Fibroblast of skin of right biceps (primary cell): ENCODE measurements at regions not wholly inside any gene's neighbourhood (a gene's known extent, or its start where the extent isn't known, plus 50 kb on each side); places are given as distances from the start of the nearest gene placed in this dataset.

ENCODE experiments used
- DNase-seq: peaks from one replicate; pipeline ENCODE4 v3.0.0-alpha.2; 2013

DNA sequence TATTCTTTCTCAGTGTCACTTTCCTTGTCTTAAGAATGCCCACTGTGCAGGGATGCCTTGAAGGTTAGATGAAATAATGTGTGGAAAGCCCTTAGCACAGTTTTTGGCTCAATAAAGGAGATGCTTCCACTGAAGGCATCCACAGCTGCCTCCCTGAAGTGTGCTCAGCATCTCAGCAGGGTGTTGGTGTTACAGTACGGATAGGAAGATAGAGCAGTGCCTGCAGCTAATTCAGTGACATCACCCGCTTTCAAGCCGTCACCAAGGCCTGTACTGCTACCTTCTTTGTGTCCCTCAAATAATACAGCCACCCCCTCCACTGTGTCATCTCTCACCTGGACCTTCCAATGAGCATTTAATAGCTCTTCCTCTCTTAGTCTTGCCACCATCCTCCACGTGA, 59.0 kb downstream of the NDUFS5 start:
- no peak for DNase-seq

DNA sequence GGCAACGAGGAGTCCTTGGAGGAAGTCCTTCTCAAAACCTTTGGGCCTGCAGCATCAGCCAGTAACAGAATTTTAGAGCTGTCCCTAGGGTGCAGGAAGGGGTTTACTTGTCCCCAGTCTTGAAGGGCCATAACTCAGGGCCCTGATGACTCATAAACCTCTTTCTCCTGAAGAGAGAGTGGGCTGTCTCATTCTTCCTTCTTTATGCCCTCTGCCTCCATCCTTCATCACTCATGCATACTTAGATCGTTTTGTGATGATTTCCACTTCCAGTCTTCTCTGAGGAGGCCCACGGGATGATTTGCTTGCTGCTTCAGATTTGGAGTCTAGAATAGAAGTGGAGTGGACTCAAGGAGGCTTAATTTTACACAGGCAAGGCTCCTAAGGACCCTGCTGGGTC, 60.2 kb downstream of the NDUFS5 start:
- DNase-seq, result peak; percentile 69

DNA sequence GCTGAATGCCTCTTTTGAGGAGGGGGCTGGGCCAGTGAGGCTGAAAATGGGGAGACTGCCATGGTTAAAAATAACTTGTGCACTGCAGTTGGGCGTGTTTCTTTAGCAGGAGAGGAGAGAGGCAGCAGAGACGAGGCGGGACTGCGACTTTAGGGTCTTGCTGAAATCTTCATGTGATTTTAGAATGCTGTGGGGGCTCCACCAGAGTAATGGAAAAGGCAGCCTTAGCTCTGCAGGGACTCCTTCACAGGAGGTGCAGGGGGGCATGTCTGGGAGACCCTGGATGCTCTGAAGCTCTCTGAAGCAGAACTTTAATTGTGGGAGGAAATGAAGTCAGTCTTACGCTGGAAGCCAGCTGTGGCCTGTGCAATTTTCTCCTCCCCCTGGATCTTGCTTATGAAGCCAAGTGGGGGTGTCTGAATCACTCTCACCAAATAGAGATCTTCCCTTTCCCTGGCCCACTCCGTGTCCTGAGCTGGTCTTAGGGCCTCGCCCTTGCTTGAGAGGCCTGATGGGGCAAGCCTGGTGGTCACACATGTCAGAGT, 60.8 kb downstream of the NDUFS5 start:
- DNase-seq, result peak; percentile 76

DNA sequence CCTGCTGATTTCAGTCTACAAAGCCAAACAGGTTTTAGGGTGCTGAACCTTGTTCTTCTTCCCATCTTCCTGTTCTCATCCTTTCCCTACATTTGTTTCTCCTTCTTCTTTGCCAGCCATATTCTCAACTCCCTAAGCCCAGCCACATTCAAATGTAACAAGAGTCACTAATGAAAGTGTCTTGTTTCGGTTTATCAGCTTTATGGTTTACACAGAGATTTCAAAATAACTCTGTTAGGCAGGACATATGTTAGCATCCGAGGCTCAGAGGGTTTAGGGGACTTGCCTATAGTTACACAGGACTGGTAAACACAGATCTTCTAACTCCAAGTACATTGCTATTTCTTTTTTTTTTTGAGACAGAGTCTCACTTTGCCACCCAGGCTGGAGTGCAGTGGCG, 61.3 kb downstream of the NDUFS5 start:
- no peak for DNase-seq

DNA sequence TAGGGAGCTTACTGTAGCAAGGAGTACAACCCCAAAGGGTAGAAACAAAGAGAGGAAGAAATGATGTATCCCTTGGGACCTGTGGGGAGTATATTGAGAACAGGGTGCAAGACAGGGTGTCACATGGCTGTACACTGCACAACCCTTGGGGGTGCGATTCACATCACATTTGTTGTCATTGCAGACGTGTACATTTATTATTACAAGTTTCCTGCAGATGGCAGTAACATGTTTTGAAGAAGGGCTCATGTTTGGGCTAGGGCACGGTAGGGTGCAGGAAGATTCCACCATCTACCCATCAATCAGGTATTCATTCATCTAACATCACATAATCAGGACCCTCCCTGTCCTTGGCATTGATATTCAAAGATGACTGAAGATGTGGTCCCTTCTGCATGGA, 62.5 kb downstream of the NDUFS5 start:
- DNase-seq, result no peak

DNA sequence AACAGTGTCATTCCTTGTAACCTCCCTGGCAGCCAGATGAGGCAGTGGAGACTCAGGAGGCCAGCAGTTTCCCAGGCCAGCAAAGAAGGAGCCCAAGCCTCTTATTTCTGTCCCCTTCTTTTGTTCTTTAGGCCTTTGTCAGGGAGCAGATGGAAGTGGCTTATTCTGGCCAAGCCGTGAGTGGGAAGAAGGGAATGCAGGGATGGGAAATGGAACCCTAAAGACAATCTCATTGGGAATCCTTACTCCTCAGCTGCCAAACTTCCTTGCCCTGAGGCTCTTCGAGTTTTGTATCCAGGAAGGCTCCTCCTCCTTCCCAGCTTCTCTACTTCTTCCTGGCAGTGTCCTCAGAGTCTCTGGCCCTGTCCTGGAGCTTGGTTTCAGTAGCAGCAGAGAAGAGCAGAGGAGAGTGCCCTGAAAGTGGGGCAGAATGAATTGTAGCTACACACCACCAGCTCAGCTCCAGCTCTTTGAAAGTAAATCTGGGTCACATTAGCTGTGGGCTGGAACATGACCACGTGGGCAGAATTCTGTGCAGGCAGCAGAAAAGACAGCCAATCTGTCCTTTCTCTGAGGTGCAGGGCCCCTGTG, 63.9 kb downstream of the NDUFS5 start:
- peak; percentile 23 for DNase-seq

DNA sequence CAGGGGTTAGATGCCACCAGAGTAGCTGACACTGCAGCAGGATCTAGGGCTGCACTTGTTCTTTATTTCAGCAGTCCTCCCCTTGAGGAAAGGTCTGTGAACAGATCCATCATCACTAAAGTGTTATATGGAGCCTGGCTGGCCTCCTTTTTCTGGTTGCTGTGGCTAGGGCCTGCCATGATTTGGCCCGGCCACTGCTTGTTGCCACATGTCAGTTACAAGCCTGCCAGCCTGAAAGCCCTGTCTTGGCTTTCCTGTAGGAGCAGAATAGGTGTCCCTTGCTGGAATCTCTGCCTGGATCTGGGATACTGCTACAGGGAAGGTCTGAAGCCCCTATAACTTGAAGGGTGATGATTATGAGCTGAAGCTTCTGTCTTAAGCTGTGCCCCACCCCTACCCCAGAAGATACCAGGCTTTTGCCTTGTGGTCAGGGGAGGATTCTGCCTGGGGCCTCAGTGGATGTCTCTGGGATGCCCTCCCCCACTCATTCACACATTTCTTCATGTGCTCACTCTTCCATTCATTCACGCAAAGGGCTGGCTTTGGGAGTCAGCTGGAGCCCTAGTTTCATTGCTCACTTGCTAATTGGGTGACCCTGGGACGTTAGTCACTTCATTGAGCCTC, 64.7 kb downstream of the NDUFS5 start:
- no peak for DNase-seq

DNA sequence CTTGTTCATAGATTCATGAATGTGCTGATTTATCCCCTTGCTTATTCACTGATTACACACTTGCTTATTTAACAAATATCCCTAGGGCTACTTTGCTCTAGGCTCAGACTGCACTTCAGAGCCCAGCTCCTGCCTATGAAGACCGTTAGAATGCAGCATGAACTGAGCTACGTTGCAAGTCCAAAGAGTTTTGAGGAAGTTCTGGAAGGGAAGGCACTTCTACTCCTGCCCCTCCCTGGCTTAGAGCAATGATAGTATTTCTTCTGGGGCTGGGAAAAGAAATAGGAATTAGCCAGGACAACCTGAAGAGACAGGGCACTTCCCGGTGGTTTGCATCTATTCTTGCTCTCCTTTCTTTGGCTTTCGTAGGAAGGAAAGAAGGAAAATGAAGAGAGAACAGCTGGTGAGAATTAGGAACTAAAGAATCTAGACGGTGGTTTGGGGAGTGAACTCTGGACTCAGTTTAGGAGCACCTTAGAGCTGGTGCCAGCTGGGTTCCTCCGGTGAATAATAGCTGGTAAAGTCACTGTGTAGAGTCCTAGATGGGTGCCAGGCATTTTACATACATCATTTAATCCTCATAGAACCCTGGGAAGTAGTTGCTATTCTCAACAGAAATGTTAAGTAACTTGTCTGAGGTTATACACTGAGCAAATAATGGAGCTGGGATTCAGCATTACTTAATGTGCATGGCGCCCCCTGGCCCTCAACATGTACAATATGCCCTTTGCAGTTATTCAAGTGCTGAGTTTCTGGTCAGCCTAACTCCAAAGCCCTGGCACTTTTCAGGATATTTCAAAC, 65.9 kb downstream of the NDUFS5 start:
- DNase-seq, result peak; percentile 76

DNA sequence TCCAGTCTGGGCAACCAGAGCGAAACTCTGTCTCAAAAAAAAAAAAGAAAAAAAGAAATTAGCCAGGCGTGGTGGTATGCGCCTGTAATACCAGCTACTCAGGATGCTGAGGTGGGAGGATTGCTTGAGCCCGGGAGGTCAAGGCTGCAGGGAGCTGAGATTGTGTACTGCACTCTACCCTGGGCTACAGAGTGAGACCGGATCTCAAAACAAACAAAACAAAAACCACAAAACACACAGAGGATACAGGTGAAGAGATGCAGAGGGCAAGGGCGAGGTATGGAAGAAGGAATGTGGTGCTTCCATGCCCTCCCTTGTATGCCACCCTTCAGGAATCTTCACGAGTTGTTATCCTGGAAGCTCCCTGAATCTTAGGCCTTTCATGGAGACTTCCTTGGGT, 68.5 kb downstream of the NDUFS5 start:
- no peak for DNase-seq

DNA sequence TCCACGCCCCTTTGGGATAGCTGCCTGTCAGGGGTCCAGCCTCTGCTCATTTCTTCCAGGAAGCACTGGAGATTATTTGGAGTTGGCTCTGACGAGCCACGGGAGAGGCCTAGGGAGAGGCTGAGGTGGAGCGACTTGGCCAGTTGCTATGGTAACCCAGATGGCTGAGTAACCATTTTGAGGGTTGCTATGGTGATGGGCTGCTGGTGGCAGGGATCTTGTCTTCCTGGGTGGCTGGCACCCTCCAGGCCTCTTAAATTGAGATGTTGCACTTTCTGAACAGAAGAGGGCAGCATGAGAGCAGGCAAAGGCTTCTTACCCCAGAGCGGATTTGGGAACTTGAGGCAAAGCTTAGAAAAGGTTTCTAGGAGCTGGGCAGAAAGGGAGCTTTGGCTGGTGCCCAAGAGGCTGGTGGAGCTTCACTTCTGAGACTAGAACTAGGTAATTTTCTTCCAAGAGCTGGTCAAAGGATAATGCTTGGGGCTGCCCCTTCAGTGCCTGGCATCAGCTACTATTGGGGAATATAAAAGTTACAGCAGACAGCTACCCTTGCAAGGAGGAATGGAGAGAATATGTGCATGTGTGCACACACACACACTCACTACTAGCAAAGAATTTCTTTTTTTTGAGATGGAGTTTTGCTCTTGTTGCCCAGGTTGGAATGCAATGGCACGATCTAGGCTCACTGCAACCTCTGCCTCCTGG, 72.5 kb downstream of the NDUFS5 start:
- peak; percentile 92 for DNase-seq

DNA sequence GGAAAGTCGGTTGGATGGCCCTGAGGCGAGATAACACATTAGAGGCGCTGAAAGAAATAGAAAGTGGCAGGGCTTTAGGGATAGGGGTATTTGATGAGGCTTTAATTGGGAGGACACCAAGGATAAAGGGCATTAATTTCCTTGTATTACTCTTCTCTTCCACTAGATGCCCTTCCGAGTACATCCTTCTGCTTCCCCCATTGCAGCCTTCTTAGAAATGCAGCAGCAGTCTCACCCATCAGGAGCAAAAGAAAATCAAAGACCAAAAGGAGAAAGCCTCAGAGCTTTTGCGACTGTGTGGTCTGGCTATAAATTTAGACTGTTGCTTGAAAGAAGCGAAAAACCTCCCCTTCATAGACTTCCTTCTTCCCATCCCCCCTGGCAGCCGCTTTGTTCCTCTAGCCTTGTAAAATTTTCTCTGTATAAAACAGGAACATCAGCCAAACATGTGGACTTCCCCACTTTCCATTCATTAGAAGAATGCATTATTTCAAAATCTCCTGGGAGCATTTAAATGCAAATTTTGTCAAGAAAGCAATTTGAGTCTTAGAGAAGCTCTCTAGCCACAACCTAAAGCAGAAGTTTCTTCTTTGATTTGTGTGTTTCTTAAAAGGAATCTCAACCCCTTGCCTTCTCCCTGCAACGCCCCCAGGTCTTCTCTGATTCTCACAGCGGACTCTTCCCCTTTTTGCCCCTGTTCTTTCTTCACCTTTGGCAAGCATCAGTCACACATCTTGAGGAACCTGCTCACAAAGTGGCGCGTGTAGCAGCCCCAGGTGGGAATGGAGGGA, 76.6 kb downstream of the NDUFS5 start:
- DNase-seq, result peak; percentile 85

DNA sequence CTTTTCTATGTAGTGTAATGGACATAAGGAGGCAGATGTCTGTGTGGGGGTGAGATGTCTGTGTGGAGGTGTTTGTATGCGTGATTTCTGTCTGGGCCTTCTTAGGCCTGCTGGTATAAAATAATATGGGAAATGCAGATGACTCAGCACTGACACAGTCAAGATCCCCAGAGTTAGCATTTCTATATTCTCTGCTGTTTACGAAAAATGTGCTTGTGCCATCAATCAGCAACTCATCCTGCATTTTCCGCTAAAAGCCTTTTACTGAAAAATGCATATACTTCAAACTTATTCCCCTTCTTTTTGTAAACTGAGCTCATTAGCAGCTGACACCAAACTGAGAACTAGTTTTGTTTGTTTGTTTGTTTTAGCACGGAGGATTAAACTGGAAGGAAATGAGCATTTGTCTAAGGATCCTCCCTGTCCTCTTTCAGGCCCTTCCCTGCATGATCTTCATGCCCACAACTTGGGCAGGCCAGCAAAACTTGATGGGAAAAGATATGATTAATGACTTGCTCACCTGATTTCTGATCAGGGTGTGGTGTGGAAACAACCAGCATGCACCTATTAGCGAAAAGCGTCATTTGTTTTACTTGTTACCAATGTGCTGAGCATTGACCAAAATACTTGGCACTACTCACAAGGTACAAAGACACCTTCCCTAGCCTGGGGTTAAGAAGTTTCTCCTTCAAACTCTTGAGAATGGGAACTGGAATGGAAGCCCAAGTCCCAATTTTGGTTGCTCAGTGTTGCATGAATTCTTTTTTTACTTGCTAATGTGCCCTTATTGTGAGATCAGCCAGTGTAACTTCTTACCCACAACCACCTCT, 77.4 kb downstream of the NDUFS5 start:
- peak; percentile 78 for DNase-seq

DNA sequence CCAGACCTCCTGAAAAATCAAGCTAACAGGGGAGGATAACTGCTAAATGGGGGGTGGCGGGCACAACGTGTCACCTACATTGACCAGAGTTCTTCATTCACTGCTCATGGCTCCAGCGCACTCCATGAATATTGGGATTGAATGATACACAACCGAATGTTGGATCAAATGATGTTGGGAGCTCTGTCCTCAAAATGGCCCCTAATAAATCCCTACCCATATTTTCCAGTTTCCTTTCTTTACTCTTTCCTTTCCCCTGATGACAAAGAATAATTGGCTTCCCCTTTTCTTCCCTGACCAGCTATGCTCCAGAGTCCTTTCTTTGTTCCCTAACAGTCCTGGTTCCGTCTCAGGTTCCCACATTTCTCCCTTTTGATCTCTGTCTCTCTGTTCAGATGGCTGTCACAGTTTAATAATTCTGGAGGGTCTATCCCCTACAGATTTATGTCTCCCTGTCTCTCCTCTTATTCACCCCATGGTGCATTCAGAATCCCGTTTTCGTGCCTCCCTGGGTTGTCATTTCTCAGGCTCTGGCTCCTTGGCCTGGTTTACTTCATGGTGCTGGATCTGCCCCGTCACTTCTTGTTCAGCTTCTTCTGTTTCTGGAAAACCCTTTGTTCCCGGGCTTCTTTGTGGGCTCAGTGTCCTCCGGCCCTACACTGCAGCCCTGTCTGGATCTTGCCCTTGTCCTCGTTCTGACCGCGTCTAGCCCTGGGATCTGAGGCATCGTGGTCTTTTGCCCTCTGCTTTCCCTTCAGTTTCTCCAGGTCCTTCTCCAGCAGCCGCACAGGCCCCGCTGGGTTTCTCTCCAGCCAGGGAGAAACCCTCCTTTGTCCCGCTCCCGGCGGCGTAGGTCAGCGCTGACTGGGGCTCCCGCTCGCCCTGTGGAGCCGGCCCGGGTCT, 78.3 kb downstream of the NDUFS5 start:
- peak; percentile 41 for DNase-seq

DNA sequence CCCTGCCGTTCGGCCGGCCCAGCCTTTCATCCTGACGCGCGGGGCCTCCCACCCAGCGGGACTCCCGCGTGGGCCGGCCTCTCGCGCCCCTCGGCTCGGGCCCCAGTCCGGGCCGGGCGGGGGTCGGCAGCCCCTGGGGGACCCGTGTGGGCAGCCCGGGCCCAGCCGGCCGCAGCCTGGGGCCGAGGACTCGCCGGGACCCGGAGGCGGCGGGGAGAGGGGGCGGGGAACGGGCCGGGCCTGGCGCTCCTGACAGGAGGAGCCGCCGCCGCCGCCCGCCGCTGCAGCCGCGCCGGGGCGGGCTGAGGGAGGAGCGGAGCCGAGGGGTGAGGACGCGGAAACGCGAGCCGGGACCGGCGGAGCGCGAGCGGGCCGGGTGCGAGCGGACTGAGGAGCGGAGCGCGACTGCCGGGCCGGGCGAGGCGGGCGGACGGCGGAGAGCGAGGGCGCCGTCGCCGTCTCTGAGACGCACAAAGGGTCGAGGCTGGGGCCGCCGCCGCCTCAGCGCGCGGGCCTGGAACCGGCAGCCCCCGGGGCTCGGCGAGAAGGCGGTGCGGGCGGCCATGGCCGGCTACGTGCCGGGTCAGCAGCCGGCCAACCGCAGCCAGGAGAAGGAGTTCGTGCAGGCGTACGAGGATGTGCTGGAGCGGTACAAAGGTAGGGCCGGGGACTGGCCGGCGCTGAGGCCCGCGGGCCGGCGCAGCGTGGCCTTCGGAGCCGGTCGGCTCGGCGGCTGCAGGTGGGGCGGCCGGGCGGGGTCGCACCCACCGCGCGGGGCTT, 79.1 kb downstream of the NDUFS5 start:
- DNase-seq, result peak; percentile 75

DNA sequence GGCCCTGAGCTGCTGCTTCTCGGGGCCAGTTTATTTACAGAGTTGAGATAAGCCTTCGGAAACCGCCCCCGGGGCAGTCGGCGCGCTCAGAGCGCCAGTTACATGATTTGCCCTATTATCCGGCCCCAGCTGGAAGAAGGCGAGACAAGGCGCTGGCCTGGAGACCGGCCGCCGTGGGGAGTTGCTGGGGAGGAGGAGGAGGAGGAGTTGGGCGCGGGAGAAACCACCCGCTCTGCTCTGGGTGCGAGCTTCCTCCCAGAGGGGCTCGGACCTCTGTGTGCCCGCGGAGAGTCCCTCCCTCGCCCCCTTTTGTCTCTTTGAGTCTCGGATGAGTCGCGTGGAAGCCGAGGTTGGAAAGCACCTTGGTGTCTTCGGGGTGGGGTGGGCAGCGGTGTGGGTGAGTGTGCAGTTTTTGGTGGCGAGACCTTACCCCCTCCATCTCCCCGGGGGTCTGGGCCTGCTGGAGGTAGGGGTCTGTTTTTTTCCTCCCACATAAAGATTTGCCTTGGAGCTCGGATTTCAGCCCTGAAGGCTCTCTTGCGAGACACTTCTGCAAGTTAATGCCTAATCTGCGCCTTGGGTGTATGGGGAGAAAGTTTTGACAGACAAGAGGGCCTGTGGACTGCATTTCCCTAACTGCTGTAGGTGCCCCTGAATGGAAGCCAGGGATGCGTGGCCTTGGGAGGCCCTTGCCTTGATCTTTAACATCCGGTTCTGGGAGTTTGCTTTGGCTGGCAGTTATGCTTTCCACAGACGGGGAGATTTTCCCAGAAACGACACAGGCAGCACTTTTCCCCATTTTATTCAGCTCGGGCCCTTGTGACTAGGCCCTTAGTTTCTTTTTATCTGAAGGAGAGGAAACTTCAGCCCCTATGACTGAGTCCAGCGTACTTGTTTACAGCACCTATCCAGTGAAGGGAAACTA, 80.0 kb downstream of the NDUFS5 start:
- DNase-seq, result peak; percentile 49

DNA sequence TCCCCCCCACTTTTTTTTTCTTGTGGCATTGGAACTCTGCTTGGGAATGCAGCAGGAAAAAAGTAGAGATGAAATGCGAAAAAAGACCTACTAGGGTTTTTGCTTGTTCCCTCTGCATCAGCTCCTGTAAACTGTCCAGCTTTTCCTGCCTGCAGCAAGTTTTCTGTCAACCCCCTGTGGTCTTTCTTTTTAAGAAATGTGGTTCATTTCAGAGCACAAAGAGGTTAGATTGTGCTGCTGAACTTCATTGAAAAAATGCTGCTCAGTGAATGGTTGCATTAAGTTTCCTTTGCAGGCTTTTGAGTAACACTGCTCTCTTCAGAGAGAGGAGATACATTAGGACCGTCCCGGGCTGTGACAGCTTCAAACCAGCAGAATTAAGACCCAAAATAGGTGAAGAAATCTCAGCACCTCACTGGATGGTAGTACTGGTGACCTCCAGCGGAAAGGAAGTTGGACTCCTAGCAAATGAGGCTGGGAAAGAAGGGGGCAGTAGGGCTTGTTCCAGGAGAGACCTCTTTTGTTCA, 80.7 kb downstream of the NDUFS5 start:
- no peak for DNase-seq

DNA sequence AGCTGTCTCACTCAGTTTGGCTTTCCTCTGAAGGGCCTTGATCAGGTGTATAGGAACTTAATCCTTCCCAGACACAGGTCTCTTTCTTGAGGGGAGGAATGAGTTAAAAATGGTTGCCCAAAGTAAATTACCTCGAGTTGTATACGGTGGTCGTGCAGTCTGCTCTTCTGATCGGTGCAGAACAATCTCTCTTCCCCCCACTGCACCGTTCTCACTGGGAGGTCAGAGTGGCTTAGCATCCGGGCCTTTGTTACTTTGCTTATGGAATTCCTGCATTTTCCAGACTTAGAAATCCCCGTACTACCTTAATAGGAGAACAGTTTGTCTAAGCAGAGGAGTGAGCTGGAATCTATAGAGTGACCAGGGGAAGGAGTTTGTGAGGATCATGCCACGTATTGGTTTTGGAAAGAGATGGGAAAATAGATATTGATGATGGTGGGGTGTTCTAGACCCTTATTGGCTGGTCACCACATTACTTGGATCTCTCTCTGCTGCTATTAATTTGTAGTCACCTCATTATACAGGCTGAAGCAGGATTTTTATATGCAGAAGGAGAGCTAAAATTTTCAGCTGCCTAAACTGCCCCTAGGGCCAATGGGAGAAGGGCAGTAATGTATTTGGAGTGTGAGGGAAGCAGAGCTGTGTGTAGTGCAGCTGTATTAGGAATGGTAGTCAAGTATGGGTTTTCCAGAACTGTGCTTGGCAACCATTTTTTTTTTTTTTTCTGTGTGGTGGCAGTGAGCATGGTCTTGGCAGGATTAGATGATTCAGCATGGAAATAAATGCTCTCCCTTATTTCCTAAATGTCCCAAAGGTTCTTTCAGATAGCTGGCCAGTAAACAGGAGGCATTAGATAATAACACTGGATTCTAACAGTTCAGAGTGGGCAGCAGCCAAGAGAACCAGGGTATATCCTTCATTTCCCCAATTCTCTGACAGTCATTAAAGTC, 81.5 kb downstream of the NDUFS5 start:
- DNase-seq, result no peak
